Middle frontal gyrus (tissue), 1 donor: ENCODE measurements at regions not wholly inside any gene's neighbourhood (a gene's known extent, or its start where the extent isn't known, plus 50 kb on each side); places are given as distances from the start of the nearest gene placed in this dataset.

ENCODE experiments used
- DNase-seq: peaks from one replicate; pipeline ENCODE4 v3.0.0-alpha.2; 2015; ENCODE audit warnings: low spot score; ENCODE audit errors: extremely low spot score

DNA sequence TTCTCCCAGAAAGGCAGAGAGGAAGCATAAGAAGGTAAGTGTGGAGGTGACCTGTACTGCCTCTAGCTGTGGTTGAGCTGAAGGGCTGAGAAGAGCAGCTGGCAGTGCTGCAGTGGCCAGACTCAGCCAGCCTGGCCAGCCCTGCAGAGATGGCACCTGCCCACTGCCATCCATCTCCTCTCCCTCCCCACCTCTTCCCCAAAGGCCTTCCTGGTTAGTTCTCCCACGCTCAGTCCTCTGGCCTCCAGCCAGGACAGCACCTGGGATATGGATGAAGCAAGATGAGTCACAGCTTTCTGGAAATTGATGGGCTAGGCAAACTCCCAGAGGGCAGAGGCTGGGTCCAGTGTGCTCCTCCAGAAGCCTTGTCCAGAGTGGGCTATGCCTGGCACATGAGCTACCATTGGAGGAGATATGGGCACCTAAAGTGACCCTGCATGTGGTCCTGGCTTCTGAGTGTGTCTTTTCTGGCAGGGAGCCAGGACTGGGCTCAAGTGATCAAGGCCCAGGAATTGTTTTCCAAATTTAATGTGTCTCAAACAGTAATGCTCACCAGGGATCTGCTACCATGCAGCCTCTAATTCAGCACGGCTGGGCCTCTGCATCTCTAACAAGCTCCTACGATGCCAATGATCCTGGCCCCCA lies 81.0 kb upstream of the CACUL1 start:
- no peak for DNase-seq

DNA sequence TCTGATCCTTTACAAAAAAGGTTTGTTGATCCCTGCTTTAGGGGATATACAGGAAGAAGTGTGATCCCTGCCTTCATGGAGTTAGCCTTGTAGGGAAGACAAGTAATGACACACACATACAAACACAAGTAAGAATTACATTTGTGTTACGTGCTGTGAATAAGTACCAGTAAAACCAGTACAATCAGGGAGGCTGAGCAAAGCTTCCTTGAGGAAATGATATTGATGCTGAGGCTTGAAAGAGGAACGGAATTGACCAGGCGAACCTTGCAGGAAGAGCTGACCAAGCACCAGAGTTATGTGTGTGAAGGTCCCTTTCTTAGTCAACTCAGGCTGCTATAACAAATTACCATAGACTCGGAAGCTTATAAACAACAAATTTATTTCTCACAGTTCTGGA lies 83.6 kb upstream of the CACUL1 start:
- DNase-seq: no peak

DNA sequence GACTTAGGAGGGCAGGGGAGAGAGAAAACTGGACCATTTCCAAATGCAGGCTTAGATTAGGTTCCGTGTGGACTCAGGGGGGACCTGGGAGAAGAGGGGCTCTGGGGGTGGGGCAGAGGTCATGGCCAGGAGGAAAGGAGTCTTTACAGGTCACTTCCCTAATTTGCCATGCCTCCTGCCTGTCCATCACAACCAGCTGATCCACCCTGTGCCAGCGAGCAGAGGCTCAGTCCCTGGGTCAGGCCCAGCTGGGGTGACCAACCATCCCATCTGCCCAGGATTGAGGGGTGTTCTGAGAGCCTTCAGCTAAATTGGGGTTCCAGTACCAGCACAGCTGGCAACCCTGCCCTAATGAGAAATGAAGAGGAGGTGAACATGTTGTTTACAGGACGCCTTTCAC lies 84.6 kb upstream of the CACUL1 start:
- DNase-seq: no peak

DNA sequence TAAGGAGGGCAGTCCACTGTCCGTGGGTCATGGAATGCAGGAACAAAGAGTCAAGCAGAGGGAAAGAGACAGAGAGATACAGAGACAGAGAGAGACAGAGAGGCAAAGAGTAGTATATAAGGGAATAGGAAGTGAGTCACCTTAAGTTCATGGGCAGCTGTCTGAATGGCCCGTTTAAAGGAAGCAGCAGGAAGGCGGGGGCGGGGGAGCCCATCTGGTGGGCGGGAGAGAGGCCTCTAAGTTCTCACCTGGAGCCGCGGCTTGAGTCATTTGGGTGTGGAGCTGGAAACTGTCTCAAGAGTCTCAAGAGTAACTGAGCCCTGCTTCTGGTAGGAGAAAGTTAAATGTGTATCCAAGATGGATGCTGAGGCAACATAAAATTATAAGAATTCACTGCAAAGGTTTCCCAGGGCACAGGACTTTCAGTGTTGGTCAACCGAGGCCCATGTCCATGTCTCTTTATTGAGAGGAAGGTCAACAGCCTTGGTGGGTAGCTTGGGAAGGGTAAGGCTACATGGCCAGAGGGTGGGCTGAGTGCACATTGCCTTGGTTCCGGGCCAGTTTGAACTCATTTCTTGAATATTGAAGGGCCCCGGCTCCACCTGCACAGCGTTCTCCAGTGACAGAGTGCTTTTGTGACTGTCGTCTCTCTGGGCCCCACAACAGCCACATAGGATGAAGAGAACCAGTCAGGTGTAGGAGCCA lies 85.5 kb upstream of the CACUL1 start:
- DNase-seq: no peak

DNA sequence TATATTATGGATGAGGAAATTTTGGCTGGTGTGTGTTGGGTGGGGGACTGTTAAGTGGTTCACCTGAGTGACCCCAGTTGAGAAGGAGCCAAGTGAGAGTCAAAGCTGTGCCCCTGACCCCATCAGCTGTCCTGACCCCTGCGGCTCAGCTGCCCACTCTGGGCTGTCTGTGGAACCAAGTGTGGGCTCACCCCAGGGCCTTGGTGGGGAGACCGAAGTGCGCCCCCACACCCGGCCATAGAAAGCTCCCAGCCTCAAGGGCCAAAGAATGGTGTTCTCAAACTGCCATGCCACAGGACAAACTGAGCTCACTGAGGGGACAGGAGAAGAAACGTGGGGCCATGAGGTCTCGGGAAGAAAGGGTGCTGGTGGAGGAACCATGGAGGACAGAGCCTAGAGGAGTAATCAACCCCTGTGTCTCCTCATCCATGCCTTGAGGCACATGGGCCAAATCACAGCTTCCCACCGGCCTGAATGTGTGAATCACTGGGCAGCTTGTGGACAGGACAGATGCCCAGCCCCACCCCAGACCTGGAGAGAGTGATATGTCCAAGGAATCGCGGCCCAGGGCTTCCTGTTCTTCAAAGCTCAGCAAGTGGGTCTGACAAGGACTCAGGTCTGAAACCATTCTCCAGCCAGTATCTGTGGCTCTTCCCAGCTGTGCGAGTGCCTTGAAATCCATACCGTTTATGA lies 86.2 kb upstream of the CACUL1 start:
- DNase-seq: no peak

DNA sequence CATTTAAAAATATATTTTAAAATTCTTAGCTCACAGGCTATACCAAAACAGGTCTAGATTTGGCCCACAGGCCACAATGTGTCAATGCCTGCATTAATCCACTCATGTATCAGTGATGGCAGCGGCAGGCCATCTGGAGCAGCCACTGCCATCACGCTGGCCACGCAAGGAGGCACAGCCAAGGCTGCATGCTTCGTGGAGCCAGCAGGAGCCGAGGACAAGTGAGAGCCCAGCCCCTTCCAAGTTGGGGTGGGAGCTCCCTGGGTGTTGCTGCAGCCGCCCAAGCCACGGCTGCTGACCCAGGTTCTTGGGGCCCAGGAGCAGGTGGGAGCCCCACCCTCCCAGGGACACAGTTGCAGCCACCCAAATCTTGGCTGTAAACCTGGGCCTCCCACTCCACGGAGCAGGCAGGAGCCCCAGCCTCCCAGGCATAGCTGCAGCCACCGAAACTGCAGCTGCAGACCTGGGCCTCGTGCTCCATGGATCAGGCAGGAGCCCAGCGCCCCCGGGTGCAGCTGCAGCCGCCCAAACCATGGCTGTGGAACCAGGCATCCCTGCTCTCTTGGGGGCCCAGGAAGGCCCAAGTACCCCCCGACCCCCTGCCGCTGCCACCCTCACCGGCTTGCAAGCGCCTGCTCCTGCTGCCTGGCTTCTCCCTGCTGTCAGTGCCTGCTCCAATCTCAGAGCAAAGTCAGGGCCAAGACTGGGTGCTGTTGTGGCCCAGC lies 87.3 kb upstream of the CACUL1 start:
- no peak for DNase-seq

DNA sequence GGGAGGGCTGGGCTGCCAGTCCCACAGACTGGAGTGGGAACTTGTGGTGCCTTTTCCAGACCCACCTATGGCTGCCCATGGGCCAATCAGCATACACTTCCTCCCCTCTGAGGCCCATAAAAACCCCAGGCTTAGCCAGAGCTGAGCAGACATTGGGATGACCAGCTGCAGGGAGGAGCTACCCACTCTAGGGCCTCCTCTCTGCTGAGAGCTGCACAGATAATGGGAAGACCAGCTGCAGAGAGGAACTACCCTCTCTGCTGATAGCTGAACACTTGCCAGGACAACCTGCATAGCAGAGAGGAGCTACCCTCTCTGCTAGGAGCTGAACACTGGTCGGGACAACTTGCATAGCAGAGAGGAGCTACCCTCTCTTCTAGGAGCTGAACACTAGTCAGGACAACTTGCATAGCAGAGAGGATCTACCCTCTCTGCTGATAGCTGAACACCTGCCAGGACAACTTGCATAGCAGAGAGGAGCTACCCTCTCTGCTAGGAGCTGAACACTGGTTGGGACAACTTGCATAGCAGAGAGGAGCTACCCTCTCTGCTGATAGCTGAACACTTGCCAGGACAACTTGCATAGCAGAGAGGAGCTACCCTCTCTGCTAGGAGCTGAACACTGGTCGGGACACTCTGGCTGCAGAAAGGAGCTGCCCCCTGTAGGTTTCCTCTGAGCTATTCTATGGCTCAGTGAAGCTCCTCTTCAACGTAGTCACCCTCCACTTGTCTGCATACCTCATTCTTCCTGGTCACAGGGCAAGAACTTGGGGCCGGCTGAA lies 88.3 kb upstream of the CACUL1 start:
- no peak for DNase-seq

DNA sequence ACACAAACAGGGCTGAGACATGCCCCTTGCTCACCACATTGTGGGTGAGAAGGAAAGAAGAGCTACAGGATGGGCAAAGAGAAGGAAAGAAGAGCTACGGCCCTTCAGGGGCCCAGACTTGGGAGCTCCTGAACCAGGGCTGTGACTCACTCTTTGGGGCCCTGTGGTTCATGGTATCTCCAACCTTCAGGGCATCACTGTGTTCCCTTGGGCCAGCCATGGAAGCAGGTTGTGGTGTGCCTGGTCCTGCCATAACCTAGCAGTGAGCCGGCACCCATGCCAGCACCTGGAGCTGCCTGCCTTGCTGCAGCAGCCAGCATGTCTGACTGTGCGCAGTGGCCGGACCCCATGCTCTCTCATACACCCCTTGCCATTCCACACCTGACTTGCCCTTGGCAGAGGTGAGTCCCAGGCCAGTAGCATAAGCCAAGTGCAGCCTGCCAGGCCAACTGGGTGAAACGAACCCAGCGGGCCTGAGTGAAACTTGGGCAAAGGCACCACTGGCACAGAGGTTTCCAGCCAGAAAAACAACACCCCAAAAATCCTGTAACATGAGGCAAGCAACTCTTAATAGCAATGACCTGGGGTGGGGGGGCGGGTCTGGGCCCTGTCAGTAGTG lies 89.0 kb upstream of the CACUL1 start:
- no peak for DNase-seq

DNA sequence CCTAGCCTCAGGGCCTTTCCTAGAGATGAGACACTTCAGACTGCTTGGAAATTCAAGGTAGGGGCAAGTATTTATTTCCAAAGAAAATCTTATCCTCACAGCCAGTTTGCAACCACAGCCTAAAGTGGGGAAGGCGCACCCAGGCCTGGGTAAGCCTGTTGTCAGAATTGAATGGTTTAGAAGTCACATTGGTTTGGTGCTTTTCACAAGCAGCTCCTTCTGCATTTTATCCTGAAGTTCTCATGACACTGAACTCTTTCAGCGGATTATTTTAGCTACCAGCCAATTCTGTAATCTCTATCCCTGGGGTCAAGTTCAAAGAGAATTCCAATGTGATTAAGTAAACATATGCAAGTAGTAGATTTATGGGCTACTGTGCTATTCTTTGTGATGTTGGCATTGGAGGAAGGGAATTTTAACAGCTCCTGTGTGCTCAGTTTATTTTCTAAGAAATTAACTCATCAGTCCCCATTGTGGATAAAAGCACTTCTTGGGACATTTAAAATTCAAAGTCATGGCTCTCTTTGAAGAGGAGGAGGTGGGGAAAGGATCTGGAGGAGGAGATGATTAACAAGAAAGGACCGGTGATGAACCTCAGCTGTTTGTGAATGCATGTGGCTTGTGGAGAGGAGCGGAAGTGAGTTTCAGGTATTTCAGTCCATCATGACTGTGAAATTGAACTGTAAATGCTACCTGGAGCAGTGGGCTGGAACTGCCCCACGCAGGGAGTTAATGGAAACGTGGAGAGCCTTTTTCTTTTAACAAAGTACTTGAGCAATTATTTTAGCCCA lies 90.2 kb upstream of the CACUL1 start:
- no peak for DNase-seq

DNA sequence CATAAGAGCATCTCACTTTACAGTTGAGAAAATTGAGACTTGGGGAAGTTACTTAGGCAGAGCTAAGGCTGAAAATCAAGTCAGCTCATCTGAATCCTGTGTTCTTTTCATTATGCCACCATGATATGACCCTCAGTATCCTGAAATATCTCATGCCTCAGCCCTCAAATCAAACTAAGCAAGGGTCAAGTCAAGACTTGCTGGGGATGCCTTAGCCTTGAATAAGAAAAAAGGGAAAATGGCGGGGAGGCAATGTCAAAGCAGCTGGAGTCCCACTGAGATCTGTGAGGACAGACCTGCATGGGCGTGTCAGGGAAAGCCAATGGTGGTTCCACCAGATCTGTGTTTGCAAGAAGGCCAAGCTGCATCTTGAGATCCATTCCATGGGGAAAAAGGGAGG lies 91.0 kb upstream of the CACUL1 start:
- no peak for DNase-seq

DNA sequence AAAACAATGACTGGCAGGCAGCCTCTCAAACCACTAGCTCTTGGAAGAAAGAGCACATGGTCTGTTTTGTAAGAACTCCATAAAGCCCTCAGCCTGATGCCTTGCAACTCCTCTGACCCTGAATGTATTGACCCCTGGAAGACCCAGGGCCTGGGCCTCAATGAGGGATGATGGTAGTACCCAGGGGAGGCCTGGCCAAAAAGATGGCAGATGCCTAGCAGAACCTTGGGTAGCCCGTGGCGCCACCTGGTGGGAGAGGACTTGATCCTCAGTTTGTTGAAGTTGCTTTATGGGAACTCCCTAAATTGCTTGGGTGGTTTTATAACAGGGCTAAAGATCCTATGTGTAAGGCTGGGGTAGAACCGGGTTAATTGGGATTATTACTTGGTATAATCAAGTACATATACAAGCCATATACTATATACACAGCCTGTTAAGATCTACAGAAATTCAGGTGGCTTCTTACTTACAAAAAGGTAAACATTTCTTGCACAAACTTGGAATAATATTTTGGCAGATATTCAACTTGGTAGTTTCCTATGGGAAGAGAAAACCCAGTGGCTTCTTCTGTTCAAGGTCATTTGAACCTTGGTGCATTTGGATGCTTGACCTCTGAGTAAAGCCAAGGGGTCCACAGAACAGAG lies 95.8 kb upstream of the CACUL1 start:
- DNase-seq: no peak

DNA sequence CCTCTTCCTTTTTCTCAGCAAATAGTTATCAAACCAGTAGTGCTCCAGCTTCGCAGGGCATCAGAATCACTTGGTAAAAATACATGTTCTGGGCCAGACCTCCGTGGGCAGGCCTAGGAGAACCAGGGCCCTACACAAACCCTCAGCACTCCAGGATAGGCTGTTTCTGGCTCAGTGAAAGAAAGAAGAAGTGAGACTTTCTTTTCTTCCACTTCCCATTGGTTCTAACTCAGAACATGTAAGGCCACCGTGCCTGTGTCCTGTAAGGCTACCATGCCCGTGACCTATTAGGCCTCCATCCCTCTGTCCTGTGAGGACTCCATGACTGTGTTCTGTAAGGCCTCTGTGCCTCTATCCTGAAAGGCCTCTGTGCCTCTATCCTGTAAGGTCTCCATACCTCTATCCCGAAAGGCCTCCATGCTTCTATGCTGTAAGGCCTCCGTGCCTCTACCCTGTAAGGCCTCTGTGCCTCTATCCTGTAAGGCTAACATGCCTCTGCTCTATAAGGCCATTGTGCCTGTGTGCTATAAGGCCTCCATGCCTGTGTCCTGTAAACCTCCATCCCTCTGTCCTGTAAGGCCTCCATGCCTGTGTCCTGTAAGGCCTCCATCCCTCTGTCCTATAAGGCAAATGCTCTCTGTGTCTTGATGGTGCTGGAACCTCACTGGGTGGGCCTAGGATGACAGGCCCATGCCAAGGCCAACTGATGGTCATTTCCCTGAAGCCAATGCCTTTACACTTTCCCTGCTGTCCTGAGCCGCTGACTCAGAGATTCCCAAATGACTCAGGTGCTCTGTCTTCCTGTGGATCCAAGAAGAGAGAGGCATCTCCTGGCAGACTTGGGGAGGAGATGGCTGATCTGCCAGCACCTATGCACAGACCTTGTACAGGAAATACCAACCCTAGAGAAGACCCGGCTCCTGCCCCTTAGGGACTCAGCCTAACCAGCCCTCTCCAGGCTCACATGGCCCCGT lies 96.6 kb upstream of the CACUL1 start:
- DNase-seq: no peak

DNA sequence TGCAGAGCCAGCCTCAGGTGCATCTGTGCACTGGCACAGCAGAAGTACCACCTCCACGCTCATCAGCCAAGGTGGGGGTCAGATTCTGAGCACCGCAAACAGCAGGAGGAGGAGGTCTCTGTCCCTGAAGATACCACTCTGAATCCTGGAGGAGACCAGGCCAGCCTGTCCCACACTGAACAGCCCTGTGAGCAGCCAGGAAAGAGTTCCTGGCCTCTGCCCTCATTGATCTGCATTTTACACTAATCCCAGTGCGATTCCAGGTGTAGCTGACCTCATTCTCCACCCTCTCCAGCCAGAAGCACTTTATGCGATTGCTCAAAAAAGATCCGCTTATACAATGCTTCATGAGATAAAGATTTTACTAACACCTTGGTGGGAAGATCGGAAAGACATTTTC lies 99.1 kb upstream of the CACUL1 start:
- no peak for DNase-seq

DNA sequence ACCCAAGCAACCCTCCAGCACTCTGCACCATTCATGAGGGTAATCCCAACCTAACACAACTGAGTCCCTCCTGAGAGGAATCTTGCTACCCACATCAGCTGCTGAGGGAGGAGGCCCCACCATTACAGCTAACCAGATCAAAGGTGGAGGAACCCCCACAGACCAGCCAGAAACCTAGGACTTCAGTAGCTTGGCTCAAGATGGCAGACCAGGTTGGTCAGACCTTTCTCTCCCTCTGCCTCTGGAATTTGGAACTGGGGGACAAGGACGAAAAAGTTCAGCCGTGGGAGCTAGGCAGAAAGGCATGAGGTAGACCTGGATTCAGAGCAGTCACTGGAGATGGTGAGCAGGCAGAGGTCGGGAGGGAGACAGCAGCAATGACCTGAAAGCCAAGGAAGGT lies 101.3 kb upstream of the CACUL1 start:
- DNase-seq: no peak

DNA sequence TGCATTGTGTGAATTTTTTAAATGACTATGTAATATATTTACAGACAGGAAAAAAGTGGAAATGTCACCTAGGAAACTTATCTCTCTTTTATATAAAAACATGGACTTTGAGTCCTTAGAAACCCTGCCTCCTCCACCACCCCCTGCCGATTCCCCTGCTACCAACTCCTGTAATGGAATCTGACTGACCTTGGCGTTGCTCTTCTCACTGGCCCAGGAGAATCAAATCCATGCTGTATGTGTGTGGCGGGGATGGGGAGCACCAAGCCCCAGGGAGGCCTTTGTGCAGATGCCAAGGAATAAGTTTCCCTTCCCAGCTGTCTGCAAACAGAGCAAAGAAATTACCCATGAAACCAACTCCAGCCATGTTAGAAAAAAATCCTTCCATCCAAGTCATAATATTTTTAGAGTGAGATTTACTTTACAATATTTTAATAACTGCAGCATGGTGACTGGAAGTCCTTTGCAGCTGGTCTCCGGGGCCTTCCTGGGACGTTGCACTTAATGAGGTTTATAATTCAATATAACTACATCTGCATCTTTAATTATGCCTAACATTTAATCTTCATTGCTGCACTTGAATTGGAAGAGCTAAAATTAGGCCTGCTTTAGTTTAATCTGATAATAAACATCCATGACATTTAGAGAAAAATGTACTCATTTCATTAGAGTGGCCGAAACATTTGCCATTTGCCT lies 111.4 kb upstream of the CACUL1 start:
- DNase-seq: no peak

DNA sequence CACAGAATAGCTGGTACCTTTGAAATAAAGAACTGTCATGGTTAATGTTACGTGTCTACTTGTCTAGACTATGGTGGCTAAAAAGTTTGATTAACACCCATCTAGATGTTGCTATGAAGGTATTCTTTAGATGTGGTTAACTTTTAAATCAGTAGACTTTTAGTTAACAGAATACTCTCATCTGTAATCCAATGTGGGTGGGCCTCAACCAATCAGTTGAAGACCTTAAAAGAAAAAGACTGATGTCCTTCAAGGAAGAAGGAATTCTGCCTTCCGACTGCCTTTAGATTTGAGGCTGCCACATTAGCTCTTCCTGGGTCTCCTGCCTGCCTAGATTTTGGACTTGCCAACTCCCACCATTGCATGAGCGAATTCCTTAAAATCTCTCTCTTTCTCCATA lies 113.0 kb upstream of the CACUL1 start:
- DNase-seq: no peak

DNA sequence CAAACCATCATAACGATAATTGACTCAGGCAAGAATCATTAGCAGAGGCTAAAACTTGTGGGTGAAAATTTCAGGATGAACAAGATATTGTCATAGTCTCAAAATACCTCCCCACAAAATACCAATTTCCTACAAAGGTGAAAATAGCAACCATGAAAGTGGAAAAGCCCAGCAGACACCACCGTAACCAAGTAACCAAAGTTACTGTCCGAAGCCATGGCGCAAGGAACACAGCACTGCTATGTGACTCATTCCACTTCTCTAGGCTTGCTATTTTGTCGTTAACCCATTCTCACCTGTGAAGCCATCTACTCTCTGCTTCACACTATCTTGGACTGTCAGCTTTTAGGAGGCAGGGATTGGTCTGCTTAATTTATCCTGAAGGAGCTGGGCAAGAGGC lies 113.8 kb upstream of the CACUL1 start:
- no peak for DNase-seq
